Left forelimb (tissue), 1 donor: ENCODE measurements at regions not wholly inside any gene's neighbourhood (a gene's known extent, or its start where the extent isn't known, plus 50 kb on each side); places are given as distances from the start of the nearest gene placed in this dataset.
A peak's percentile ranks its signal among the peaks of the same experiment; 100 is the strongest.

Experiments used
- DNase-seq: peaks from one replicate; pipeline ENCODE4 v3.0.0-alpha.2; 2018; ENCODE audit warnings: low spot score

GRCh38 chr13:51027644-51028043 is 83.4 kb downstream of the C13orf42 start:
- peak; percentile 46 for DNase-seq

GRCh38 chr13:51026016-51026415 is 85.1 kb downstream of the C13orf42 start:
- DNase-seq: no peak

- DNase-seq: no peak
Measured at GRCh38 chr13:51025245-51025905, 85.7 kb downstream of the C13orf42 start.

- DNase-seq: no peak
Measured at GRCh38 chr13:51021811-51022210, 89.3 kb downstream of the C13orf42 start.

GRCh38 chr13:51020600-51020999 is 90.5 kb downstream of the C13orf42 start:
- no peak for DNase-seq

- DNase-seq: no peak
Measured at GRCh38 chr13:51019026-51019425, 92.0 kb downstream of the C13orf42 start.

GRCh38 chr13:51017516-51017915 is 93.6 kb downstream of the C13orf42 start:
- no peak for DNase-seq

GRCh38 chr13:51015973-51016372 is 95.1 kb downstream of the C13orf42 start:
- no peak for DNase-seq

- no peak for DNase-seq
Measured at GRCh38 chr13:51009597-51009996, 100.0 kb downstream of the RNASEH2B start.

GRCh38 chr13:51007216-51007615 is 97.6 kb downstream of the RNASEH2B start:
- no peak for DNase-seq

GRCh38 chr13:51006067-51006845 is 96.7 kb downstream of the RNASEH2B start:
- DNase-seq: no peak
